Activated T-cell treated with anti-CD3 and anti-CD28 coated beads, Interleukin-2, amount 50 U/mL, for 4 hours (primary cell): ENCODE measurements at regions not wholly inside any gene's neighbourhood (a gene's known extent, or its start where the extent isn't known, plus 50 kb on each side); places are given as distances from the start of the nearest gene placed in this dataset.
"Not testable (repeated sequence)": the region's sequence is repeated elsewhere in the genome, so short reads cannot be mapped to it uniquely, and the experiment has no call there.

Source experiments
- ATAC-seq, 2 donors: fragments of 200-7000 bp; cut with Tn5 transposase; one replicate each; pipeline ENCODE4 v1.10.0; 2021
- DNase-seq: peaks from one replicate; pipeline ENCODE4 v3.0.0-alpha.2; 2020
- H3K27me3 Mint-ChIP-seq: one replicate; pipeline ENCODE4 v1.8.0; 2021; ENCODE audit warnings: low read depth, mixed read lengths
- H3K36me3 Mint-ChIP-seq: one replicate; pipeline ENCODE4 v1.8.0; 2022; ENCODE audit warnings: mixed read lengths; ENCODE audit not compliant: insufficient read depth
- H3K4me1 Mint-ChIP-seq: one replicate; pipeline ENCODE4 v1.8.0; 2021; ENCODE audit warnings: low read depth, mixed read lengths
- H3K4me3 Mint-ChIP-seq: one replicate; pipeline ENCODE4 v1.8.0; 2021; ENCODE audit warnings: mild to moderate bottlenecking, moderate library complexity, mixed read lengths
- H3K9me3 Mint-ChIP-seq: one replicate; pipeline ENCODE4 v1.8.0; 2021; ENCODE audit warnings: mixed read lengths

DNA sequence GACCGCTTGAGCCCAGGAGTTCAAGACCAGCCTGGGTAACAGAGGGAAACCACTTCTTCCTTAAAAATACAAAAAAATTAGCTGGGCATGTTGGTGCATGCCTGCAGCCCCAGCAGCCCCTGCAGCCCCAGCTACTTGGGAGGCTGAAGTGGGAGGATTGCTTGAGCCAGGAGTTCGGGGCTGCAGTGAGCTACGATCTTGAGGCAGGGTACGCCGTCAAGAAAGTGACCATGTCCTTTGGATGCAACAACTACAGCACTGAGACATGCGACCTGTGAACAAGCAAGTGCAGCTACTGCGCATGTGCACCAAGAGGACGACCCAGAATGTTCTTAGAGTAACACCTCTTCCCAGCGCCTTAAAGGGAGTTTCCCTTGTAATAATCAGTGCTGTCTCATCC lies 66.6 kb upstream of the ZNF479 start:
- Mint-ChIP-seq H3K4me3 (no peak overlapping the region), H3K4me1 (no peaks in the 10 kb centered on the region), H3K36me3 (no peaks in the 10 kb centered on the region), H3K27me3 (no peaks in the 10 kb centered on the region), H3K9me3 (no peaks in the 10 kb centered on the region)
- ATAC-seq, result no peak
- DNase-seq, result no peak

DNA sequence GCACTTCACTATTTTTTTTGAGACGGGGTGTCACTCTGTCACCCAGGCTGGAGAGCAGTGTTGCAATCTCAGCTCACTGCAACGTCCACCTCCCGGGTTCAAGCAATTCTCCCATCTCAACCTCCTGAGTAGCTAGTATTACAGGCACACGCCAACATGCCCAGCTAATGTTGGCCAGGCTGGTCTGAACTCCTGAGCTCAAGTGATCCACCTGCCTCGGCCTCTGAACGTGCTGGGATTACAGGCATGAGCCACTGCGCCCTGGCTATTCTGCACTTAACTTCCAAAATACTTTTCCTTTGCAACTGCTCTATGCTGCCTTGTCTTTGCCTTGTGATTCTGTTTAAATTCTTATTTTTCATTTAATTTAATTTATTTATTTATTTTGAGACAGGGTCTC lies 67.0 kb upstream of the ZNF479 start:
- no peak for ATAC-seq
- DNase-seq, result no peak
- no peaks in the 10 kb centered on the region for H3K9me3 Mint-ChIP-seq
- no peak overlapping the region for H3K4me3 Mint-ChIP-seq
- H3K4me1 Mint-ChIP-seq, result no peaks in the 10 kb centered on the region
- no peaks in the 10 kb centered on the region for H3K27me3 Mint-ChIP-seq
- H3K36me3 Mint-ChIP-seq, result no peaks in the 10 kb centered on the region

DNA sequence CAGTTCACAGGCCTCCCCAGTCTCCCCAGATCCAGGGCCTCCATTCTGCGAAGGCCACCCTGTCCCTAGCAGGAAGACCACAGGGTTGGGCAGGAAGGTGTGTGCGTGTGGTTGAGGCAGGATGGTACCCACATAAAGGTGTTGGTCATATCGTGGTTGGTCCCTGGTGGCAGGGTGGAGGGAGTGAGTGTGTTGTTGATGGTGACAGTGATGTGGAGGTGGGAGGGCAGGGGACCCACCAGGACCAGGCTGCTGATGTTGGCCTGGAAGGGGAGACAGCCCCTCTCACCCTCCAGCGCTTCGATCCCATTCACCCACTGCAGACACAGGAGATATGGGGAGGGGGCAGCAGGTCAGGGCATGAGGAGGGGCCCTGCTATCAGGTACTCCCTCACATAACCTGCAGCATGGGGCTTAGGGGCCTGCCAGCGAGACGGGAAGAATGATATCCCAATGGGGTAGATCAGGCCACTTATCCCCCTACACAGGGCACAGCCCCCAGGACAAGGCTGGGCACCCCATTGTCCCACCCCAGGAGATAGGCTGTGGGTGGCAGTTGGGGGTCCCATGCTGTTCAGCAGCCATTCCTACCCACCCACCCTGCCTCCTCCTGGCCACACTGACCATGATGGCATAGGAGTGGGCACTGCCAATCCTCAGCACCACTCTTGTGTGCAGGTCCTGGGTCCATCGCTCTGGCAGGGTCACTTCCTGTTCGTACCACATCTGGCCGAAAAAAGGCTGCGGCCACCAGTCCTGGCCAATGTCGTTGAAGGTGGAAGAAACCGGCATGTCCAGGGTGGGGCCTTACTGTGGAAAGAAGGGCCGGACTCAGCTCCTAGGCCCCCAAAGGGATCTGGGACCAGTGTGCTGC lies 69.0 kb upstream of the ZNF479 start:
- ATAC-seq (no peak), DNase-seq (no peak)
- no peaks in the 10 kb centered on the region for H3K36me3 Mint-ChIP-seq
- no peaks in the 10 kb centered on the region for H3K27me3 Mint-ChIP-seq
- H3K9me3 Mint-ChIP-seq, result peaks cover 5% of the 10 kb centered on the region
- no peaks in the 10 kb centered on the region for H3K4me1 Mint-ChIP-seq
- no peak overlapping the region for H3K4me3 Mint-ChIP-seq

DNA sequence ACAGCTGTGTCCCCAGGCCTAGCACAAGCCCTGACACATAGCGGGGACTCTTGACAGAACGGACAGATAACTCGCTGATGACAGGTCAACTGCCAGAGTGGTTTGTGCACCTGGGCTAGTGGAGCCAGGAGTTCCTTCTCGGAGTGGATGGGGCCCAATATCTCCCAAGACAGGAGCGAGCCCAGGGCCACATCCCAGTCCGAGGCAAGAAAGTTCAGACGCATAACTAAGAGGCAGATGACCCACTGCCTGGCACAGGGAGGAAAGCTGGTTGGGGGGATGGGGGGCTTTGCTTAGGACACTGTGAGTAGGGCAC lies 69.6 kb upstream of the ZNF479 start:
- no peaks in the 10 kb centered on the region for H3K27me3 Mint-ChIP-seq
- no peaks in the 10 kb centered on the region for H3K4me1 Mint-ChIP-seq
- ATAC-seq (no peak), DNase-seq (no peak)
- H3K36me3 Mint-ChIP-seq, result no peaks in the 10 kb centered on the region
- peaks cover 5% of the 10 kb centered on the region for H3K9me3 Mint-ChIP-seq
- no peak overlapping the region for H3K4me3 Mint-ChIP-seq

DNA sequence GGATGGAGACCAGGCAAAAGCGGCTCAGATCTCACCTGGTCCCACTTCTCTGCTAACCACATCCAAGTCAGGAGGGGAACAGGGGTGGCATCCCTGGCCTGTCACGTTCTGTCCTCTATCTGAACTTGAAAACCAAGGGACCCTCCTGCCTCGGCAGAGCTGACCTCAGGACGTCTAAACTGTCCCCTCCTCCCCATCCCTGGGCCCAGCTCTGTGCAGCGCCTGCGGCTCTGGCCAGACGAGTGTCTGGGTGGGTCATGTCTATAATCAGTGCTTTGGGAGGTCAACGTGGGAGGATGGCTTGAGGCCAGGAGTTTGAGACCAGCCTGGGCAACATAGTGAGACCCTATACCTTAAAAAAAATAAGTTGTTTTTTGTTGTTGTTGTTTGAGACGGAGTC lies 70.0 kb upstream of the ZNF479 start:
- DNase-seq (no peak), ATAC-seq (no peak)
- H3K4me3 Mint-ChIP-seq, result no peak overlapping the region
- H3K4me1 Mint-ChIP-seq, result no peaks in the 10 kb centered on the region
- H3K9me3 Mint-ChIP-seq, result peaks cover 5% of the 10 kb centered on the region
- H3K27me3 Mint-ChIP-seq, result no peaks in the 10 kb centered on the region
- no peaks in the 10 kb centered on the region for H3K36me3 Mint-ChIP-seq

DNA sequence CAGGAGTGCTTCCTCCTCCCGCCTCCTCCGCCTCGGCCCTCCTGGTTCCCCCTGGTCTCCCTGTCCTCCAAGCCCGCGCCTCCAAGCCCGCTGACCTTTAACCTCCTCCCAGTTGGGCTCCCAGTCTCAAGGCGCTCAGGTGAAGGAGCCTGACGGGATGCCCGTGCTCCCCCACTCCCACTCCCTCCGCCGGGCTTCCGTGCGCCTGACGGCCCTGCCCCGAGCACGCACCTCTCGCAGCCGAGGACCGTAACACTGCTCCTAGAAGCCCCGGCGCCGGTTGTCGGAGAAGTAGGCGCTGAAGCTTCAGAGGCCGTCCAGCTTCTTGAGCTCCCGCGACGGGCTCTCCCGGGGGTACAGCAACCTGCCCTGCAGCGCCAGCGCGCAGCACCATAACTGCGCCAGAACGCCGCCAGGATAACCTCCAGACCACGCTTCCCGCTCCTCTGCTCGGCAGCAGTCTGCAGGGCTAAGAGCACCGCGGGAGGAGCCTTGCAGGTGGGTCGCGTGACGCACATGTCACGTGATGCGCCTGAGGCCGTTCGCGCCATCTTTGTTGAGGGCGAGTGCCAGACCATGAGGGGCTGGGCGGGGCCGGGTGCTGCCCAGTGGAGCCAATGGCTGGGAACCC lies 71.0 kb upstream of the ZNF479 start:
- Mint-ChIP-seq H3K36me3 (no peaks in the 10 kb centered on the region), H3K27me3 (no peaks in the 10 kb centered on the region), H3K4me3 (no peak overlapping the region), H3K4me1 (no peaks in the 10 kb centered on the region), H3K9me3 (peaks cover 5% of the 10 kb centered on the region)
- DNase-seq, result no peak
- ATAC-seq, result no peak

DNA sequence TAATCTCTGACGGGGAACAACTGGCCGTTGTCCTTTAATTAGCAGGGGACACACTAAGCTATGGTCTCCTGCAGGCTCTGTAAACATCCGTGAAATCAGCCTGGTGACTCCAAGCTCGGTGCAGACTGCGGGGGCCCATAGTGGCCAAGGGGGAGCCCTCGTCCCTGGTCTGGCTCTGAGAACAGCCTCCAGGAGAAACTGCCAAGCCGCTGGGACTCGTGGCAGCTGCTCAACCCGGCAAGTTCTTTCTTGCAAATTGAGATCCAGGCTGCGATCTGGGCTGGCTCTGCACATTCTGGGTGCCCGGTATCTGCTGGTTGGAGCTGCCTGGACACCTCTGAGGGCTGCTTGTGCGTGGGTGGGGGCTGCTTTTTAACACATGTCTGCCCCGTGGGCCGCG lies 71.6 kb upstream of the ZNF479 start:
- H3K27me3 Mint-ChIP-seq, DNase-seq, H3K36me3 Mint-ChIP-seq, H3K4me1 Mint-ChIP-seq, H3K4me3 Mint-ChIP-seq, H3K9me3 Mint-ChIP-seq, ATAC-seq: not testable (repeated sequence)

DNA sequence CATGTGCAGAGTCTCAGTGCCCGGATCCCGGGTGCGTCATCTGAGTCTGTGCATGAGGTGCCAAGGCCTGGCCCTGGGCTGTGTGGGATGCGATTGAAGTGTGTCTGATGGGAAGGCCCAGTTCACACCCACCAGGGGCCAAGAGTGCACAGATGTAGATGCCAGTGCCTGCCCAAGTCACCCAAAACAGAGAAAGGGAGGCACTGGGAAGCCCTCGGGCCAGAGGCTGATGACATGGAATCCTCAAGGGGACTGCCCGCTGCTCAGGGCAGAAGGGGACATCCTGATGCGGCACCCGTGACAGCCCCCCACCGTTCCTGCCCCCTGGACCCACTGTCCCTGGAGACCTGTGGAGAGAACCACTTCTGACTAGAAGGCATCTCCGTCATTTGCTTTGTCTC lies 72.2 kb upstream of the ZNF479 start:
- Mint-ChIP-seq H3K36me3 (no peaks in the 10 kb centered on the region), H3K4me1 (no peaks in the 10 kb centered on the region), H3K27me3 (no peaks in the 10 kb centered on the region), H3K9me3 (peaks cover 10% of the 10 kb centered on the region), H3K4me3 (no peak overlapping the region)
- no peak for DNase-seq
- no peak for ATAC-seq

DNA sequence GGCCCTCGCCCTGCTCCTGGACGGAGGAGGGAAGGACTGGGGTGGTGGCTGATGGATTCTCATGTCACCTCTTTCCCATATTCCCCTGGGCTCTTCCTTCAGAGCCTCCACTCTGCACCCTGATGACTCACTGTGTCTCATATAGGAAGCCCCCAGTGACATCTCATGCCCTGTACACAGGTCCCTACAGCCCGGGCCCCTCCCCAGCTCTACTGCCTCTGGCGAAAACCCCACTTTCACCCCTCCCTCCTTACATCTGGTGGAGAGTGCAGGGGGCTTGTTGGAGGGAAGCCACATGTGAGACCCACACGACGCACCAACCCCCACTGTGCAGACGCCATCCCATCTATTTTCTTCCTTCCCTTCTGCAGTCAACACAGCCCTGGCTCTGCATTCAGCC lies 72.8 kb upstream of the ZNF479 start:
- H3K4me3 Mint-ChIP-seq, result no peak overlapping the region
- no peaks in the 10 kb centered on the region for H3K36me3 Mint-ChIP-seq
- no peaks in the 10 kb centered on the region for H3K27me3 Mint-ChIP-seq
- peaks cover 10% of the 10 kb centered on the region for H3K9me3 Mint-ChIP-seq
- no peak for ATAC-seq
- H3K4me1 Mint-ChIP-seq, result no peaks in the 10 kb centered on the region
- no peak for DNase-seq

DNA sequence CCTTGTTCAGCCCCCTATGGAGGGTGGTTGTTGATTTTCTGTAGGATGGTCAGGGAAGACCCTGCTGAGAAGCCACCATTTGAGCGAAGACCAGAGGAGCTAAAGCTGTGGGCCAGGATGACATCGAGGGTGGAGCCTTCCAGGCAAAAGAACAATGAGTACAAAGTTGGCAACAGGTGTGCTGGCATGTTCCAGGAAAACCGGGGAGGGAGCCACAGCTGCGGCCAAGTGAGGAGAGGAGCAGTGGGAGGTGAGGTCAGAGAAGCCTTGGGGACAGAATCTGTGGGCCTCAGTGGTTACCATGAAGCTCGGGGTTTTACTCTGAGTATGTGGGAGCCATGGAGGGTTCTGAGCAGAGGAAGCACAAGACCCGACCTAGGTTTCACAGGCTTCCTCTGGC lies 75.6 kb upstream of the ZNF479 start:
- H3K36me3 Mint-ChIP-seq, result no peaks in the 10 kb centered on the region
- no peaks in the 10 kb centered on the region for H3K27me3 Mint-ChIP-seq
- H3K4me1 Mint-ChIP-seq, result no peaks in the 10 kb centered on the region
- no peak overlapping the region for H3K4me3 Mint-ChIP-seq
- DNase-seq (no peak), ATAC-seq (no peak)
- peaks cover 15% of the 10 kb centered on the region for H3K9me3 Mint-ChIP-seq

DNA sequence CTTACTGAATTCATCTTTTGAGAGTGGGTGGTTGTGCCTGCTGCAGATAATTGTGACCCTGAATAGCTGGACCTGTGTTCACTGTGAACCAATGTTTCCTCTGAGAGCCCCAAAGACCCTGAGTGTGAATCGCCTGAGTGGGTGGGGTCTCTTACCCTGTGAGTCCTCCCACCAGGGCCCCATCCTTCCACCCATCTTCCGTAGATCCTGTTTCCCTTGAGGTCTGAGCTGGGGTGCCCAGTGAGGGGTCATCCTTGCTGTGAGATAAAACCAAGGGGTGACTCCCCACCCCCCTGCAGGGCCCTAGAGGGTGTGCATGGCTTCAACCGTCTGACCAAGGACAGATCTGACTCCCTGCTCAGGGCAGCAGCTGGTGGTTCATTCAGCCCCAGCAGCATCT lies 78.0 kb upstream of the ZNF479 start:
- no peaks in the 10 kb centered on the region for H3K36me3 Mint-ChIP-seq
- H3K27me3 Mint-ChIP-seq, result no peaks in the 10 kb centered on the region
- DNase-seq (no peak), ATAC-seq (no peak)
- no peaks in the 10 kb centered on the region for H3K4me1 Mint-ChIP-seq
- H3K4me3 Mint-ChIP-seq, result no peak overlapping the region
- H3K9me3 Mint-ChIP-seq, result peaks cover 21% of the 10 kb centered on the region

DNA sequence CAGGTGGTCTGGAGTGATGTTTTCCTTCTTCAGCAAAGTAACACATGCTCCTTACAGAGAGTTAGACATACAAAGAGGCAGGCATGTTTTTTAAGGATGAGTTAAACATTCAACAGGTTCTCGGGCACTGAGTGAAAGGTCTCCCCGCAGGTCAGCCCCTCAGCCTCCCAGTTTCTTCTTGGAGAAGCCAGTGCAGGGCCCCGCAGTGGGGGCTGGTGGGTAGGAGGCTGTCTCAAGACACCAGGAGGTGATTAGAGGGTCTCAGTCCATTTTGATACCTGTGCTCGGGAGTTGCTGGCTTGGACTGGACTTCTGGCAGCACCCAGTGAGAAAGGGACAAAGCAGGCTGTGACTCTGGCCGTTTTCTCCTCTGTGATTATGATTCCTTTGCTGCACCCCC lies 78.6 kb upstream of the ZNF479 start:
- peaks cover 26% of the 10 kb centered on the region for H3K9me3 Mint-ChIP-seq
- H3K4me1 Mint-ChIP-seq, result no peaks in the 10 kb centered on the region
- no peak overlapping the region for H3K4me3 Mint-ChIP-seq
- ATAC-seq (no peak), DNase-seq (no peak)
- no peaks in the 10 kb centered on the region for H3K27me3 Mint-ChIP-seq
- no peaks in the 10 kb centered on the region for H3K36me3 Mint-ChIP-seq

DNA sequence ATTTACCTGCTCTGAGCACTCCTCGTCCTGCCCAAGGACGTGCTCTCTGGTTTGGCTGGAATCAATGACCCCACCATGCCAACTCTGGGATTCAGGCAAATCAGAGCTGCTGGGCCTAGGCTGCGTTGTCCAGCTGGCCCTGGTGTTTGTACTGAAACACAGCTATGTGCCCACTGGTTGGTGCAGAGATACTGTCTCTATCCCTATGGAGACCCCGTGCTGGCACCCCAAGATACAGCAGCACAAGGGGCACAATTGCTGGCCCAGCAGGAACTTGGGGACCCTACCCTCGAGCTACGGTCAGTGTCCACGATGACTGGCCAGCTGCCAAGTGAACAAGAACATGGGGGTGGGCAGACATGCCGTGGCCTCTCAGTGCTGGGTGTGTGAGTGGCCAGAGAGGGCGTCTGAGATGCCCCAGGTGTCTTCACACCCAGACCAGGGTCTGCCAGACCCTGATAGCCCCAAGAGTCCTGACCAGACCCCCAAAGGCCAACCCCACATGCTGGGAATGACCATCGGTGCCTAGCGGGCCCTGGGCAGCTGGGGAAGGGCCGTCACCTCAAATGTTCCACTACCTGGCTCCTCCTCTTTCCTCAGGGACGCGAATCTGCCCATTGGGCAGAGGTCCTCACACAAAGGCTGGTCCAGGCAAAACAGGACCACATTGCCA lies 79.3 kb upstream of the ZNF479 start:
- H3K4me1 Mint-ChIP-seq, result no peaks in the 10 kb centered on the region
- peaks cover 33% of the 10 kb centered on the region for H3K9me3 Mint-ChIP-seq
- ATAC-seq (no peak), DNase-seq (no peak)
- no peaks in the 10 kb centered on the region for H3K27me3 Mint-ChIP-seq
- H3K36me3 Mint-ChIP-seq, result peaks cover under 1% of the 10 kb centered on the region
- no peak overlapping the region for H3K4me3 Mint-ChIP-seq

DNA sequence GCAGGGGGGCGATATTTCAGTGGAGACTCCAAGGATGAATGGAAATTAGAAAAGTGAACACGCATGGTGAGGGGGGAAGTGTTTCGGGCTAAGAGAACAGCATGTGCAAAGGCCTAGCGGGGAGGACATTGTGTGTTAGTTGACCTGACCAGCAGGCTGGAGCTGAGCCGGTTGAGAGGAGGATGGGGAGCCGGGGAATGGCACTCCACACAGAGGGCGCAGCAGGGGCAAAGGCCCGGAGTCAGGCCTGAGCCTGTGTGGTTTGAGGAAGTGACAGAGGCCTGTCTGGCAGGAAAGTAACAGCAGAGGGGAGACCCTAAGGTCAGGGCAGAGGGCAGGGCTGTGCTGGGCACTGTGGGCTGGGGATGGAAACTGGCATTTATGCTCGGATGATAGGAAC lies 83.2 kb upstream of the ZNF479 start:
- DNase-seq, result no peak
- no peak overlapping the region for H3K4me3 Mint-ChIP-seq
- H3K36me3 Mint-ChIP-seq, result peaks cover 2% of the 10 kb centered on the region
- H3K4me1 Mint-ChIP-seq, result no peaks in the 10 kb centered on the region
- H3K27me3 Mint-ChIP-seq, result no peaks in the 10 kb centered on the region
- peaks cover 62% of the 10 kb centered on the region for H3K9me3 Mint-ChIP-seq
- no peak for ATAC-seq

DNA sequence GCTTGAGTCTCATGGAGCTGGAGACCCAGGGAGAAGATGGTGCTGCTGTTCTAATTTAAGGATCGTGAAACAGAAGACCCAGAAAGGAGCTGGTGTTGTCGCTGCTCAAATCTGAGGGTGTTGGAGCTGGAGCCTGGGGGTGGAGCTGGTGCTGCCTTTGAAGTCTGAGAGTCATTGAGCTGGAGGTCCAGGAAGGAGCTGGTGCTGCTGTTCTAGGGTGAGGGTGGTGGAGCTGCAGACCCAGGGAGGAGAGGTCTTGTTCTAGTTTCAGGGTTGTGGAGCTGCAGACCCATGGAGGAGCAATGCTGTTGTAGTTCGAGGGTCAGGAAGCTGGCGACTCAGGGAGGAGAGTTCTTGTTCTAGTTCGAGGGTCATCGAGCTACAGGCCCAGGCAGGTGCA lies 84.1 kb upstream of the ZNF479 start:
- no peaks in the 10 kb centered on the region for H3K4me1 Mint-ChIP-seq
- H3K27me3 Mint-ChIP-seq, result no peaks in the 10 kb centered on the region
- ATAC-seq (no peak), DNase-seq (no peak)
- no peak overlapping the region for H3K4me3 Mint-ChIP-seq
- H3K9me3 Mint-ChIP-seq, result peaks cover 71% of the 10 kb centered on the region
- H3K36me3 Mint-ChIP-seq, result peaks cover 2% of the 10 kb centered on the region
